Liver (tissue), 8 donors: ENCODE measurements at regions not wholly inside any gene's neighbourhood (a gene's known extent, or its start where the extent isn't known, plus 50 kb on each side); places are given as distances from the start of the nearest gene placed in this dataset.

Source experiments
- DNase-seq: peaks from one replicate; pipeline ENCODE4 v3.0.0-alpha.2; 2017; ENCODE audit warnings: low spot score
- H3K27ac ChIP-seq, 2 donors: one replicate each; pipeline ENCODE4 v1.7.0; 2013; ENCODE audit warnings: inconsistent platforms in 2 of 2, low read length in 2 of 2, control low read depth in 1 of 2, low read depth in 1 of 2, mild to moderate bottlenecking in 1 of 2
- H3K27me3 ChIP-seq, 4 donors: one replicate each; pipeline versions ENCODE4 v1.6.1 to v1.7.0; 2013; ENCODE audit warnings: low read length in 3 of 4, inconsistent platforms in 1 of 4, mild to moderate bottlenecking in 1 of 4, moderate library complexity in 1 of 4; ENCODE audit not compliant: control insufficient read depth in 4 of 4, insufficient read depth in 4 of 4
- H3K36me3 ChIP-seq, 4 donors: one replicate each; pipeline versions ENCODE4 v1.6.1 to v1.7.0; 2013; ENCODE audit warnings: low read length in 3 of 4, mild to moderate bottlenecking in 3 of 4, low read depth in 1 of 4, moderate library complexity in 1 of 4; ENCODE audit not compliant: control insufficient read depth in 4 of 4, insufficient read depth in 3 of 4
- H3K4me1 ChIP-seq, 4 donors: one replicate each; pipeline versions ENCODE4 v1.6.1 to v1.7.0; 2013; ENCODE audit warnings: low read length in 3 of 4, mild to moderate bottlenecking in 3 of 4, moderate library complexity in 1 of 4; ENCODE audit not compliant: control insufficient read depth in 4 of 4, insufficient read depth in 4 of 4
- H3K4me3 ChIP-seq, 3 donors: one replicate each; pipeline versions ENCODE4 v1.6.1 to v1.7.0; 2013; ENCODE audit warnings: low read length in 3 of 3, control low read depth in 1 of 3, low read depth in 1 of 3, mild to moderate bottlenecking in 1 of 3
- H3K9ac ChIP-seq, 2 donors: one replicate each; pipeline ENCODE4 v1.7.0; 2013; ENCODE audit warnings: low read length in 2 of 2, mild to moderate bottlenecking in 2 of 2, moderate library complexity in 2 of 2, control low read depth in 1 of 2, low read depth in 1 of 2
- H3K9me3 ChIP-seq, 4 donors: one replicate each; pipeline versions ENCODE4 v1.6.1 to v1.7.0; 2013; ENCODE audit warnings: low read length in 3 of 4; ENCODE audit not compliant: control insufficient read depth in 4 of 4
- ATF3 ChIP-seq: IDR thresholded peaks from 2 replicates; pipeline ENCODE4 v1.6.1; 2016; ENCODE audit warnings: antibody characterized with exemption
- CTCF ChIP-seq: fragments of 150-350 bp; IDR thresholded peaks from 2 replicates; pipeline ENCODE4 v1.5.1; 2017; ENCODE audit warnings: improper control_type of control experiment, low read depth, low read length; ENCODE audit not compliant: missing input control
- EGR1 ChIP-seq, 2 donors: IDR thresholded peaks; 2 replicates each; pipeline ENCODE4 v1.6.1; 2016 to 2018; ENCODE audit warnings: antibody characterized with exemption in 2 of 2, low read depth in 2 of 2
- FOXA1 ChIP-seq: IDR thresholded peaks from 2 replicates; pipeline ENCODE4 v1.6.1; 2016; ENCODE audit warnings: antibody characterized with exemption
- FOXA2 ChIP-seq: IDR thresholded peaks from 2 replicates; pipeline ENCODE4 v1.6.1; 2016; ENCODE audit warnings: antibody characterized with exemption
- GABPA ChIP-seq, 2 donors: IDR thresholded peaks in 1 of 2; conservative IDR thresholded peaks in 1 of 2; 2 replicates each; pipeline ENCODE4 v1.6.1; 2016; ENCODE audit warnings: antibody characterized with exemption in 2 of 2, mild to moderate bottlenecking in 1 of 2, moderate library complexity in 1 of 2
- HNF4A ChIP-seq, 2 donors: conservative IDR thresholded peaks; 2 replicates each; pipeline ENCODE4 v1.6.1; 2016; ENCODE audit warnings: antibody characterized with exemption in 2 of 2, mild to moderate bottlenecking in 2 of 2
- HNF4G ChIP-seq: IDR thresholded peaks from 2 replicates; pipeline ENCODE4 v1.6.1; 2016; ENCODE audit warnings: antibody characterized with exemption
- JUND ChIP-seq, 2 donors: IDR thresholded peaks; 2 replicates each; pipeline ENCODE4 v1.6.1; 2016; ENCODE audit warnings: antibody characterized with exemption in 2 of 2
- MAX ChIP-seq: IDR thresholded peaks from 2 replicates; pipeline ENCODE4 v1.6.1; 2016; ENCODE audit warnings: antibody characterized with exemption
- NR2F2 ChIP-seq: IDR thresholded peaks from 2 replicates; pipeline ENCODE4 v1.6.1; 2016; ENCODE audit warnings: antibody characterized with exemption
- RAD21 ChIP-seq, 2 donors: IDR thresholded peaks; 2 replicates each; pipeline ENCODE4 v1.6.1; 2016; ENCODE audit warnings: antibody characterized with exemption in 2 of 2, mild to moderate bottlenecking in 2 of 2
- REST ChIP-seq: IDR thresholded peaks from 2 replicates; pipeline ENCODE4 v1.6.1; 2016; ENCODE audit warnings: antibody characterized with exemption, mild to moderate bottlenecking
- RXRA ChIP-seq, 2 donors: IDR thresholded peaks; 2 replicates each; pipeline ENCODE4 v1.6.1; 2017 to 2018; ENCODE audit warnings: antibody characterized with exemption in 2 of 2, mild to moderate bottlenecking in 1 of 2
- SP1 ChIP-seq: IDR thresholded peaks from 2 replicates; pipeline ENCODE4 v1.6.1; 2018; ENCODE audit warnings: antibody characterized with exemption, mild to moderate bottlenecking
- TAF1 ChIP-seq: conservative IDR thresholded peaks from 2 replicates; pipeline ENCODE4 v1.6.1; 2016; ENCODE audit warnings: antibody characterized with exemption, mild to moderate bottlenecking
- YY1 ChIP-seq: IDR thresholded peaks from 2 replicates; pipeline ENCODE4 v1.6.1; 2016; ENCODE audit warnings: antibody characterized with exemption, mild to moderate bottlenecking
- ZBTB33 ChIP-seq: IDR thresholded peaks from 2 replicates; pipeline ENCODE4 v1.6.1; 2016; ENCODE audit warnings: antibody characterized with exemption
- WGBS: extraction: QIAGEN DNeasy Blood & Tissue Kit; methylation state at CpG from one replicate; pipeline ENCODE4 v1.1.7; 2013; 5-methylcytosine and 5-hydroxymethylcytosine counted together
- donor health status: healthy.
- donor health status: healthy.
- donor health status: healthy.
- donor health status: healthy.
- donor health status: healthy.

GRCh38 chr7:38049679-38050078 lies 128.4 kb upstream of the STARD3NL start:
- Histone ChIP-seq H3K4me1 (no peaks in the 10 kb centered on the region), H3K4me3 (no peak overlapping the region), H3K27me3 (no peaks in the 10 kb centered on the region), H3K27ac (no peak overlapping the region), H3K9me3 (no peaks in the 10 kb centered on the region), H3K36me3 (no peaks in the 10 kb centered on the region), H3K9ac (no peak overlapping the region)
- no peak for DNase-seq
- WGBS = 93% methylated on average over 19 of the region's 19 CpGs
- TF ChIP-seq HNF4G = no peak
- TF ChIP-seq FOXA1 = no peak
- no peak for TF ChIP-seq TAF1
- TF ChIP-seq ZBTB33 = no peak
- no peak for TF ChIP-seq RXRA (IDR thresholded peaks at IDR 0.05)
- no peak for TF ChIP-seq HNF4A (conservative IDR thresholded peaks at IDR 0.05)
- TF ChIP-seq EGR1 (IDR thresholded peaks at IDR 0.05; ENCODE audit: low read depth in 2 of 2) = no peak
- no peak for TF ChIP-seq RAD21 (IDR thresholded peaks at IDR 0.05)
- TF ChIP-seq NR2F2 = no peak
- no peak for TF ChIP-seq CTCF
- TF ChIP-seq JUND (IDR thresholded peaks at IDR 0.05) = no peak
- no peak for TF ChIP-seq YY1

- Histone ChIP-seq H3K4me1 (no peaks in the 10 kb centered on the region), H3K9ac (no peak overlapping the region), H3K27ac (no peak overlapping the region), H3K36me3 (no peaks in the 10 kb centered on the region), H3K4me3 (no peak overlapping the region), H3K27me3 (no peaks in the 10 kb centered on the region), H3K9me3 (no peaks in the 10 kb centered on the region)
- 94% methylated on average over 2 of the region's 2 CpGs for WGBS
- TF ChIP-seq SP1 (no peak), MAX (no peak), RXRA (IDR thresholded peaks at IDR 0.05) (no peak), ZBTB33 (no peak), CTCF (no peak), HNF4A (conservative IDR thresholded peaks at IDR 0.05) (no peak), GABPA (IDR thresholded peaks at IDR 0.05 in 1 of 2, conservative IDR thresholded peaks at IDR 0.05 in 1 of 2) (no peak), EGR1 (IDR thresholded peaks at IDR 0.05; ENCODE audit: low read depth in 2 of 2) (no peak), TAF1 (no peak), NR2F2 (no peak), HNF4G (no peak), REST (no peak), RAD21 (IDR thresholded peaks at IDR 0.05) (no peak), ATF3 (no peak), FOXA2 (no peak), FOXA1 (no peak), YY1 (no peak), JUND (IDR thresholded peaks at IDR 0.05) (no peak)
- no peak for DNase-seq
Observed at GRCh38 chr7:38051311-38051710, 126.7 kb upstream of the STARD3NL start.
